ENCODE measurements at regions not wholly inside any gene's neighbourhood (a gene's known extent, or its start where the extent isn't known, plus 50 kb on each side); places are given as distances from the start of the nearest gene placed in this dataset.

GRCh38 chr7:19392246-19392645 lies 247.0 kb upstream of the FERD3L start:
- TF ChIP-seq POLR2A (IDR thresholded peaks at IDR 0.05) (no peak), POLR2AphosphoS5 (IDR thresholded peaks at IDR 0.05) (no peak), CTCF (IDR thresholded peaks at IDR 0.05 in 8 of 11, conservative IDR thresholded peaks at IDR 0.05 in 3 of 11) (no peak)
